ENCODE measurements at regions not wholly inside any gene's neighbourhood (a gene's known extent, or its start where the extent isn't known, plus 50 kb on each side); places are given as distances from the start of the nearest gene placed in this dataset.

DNA sequence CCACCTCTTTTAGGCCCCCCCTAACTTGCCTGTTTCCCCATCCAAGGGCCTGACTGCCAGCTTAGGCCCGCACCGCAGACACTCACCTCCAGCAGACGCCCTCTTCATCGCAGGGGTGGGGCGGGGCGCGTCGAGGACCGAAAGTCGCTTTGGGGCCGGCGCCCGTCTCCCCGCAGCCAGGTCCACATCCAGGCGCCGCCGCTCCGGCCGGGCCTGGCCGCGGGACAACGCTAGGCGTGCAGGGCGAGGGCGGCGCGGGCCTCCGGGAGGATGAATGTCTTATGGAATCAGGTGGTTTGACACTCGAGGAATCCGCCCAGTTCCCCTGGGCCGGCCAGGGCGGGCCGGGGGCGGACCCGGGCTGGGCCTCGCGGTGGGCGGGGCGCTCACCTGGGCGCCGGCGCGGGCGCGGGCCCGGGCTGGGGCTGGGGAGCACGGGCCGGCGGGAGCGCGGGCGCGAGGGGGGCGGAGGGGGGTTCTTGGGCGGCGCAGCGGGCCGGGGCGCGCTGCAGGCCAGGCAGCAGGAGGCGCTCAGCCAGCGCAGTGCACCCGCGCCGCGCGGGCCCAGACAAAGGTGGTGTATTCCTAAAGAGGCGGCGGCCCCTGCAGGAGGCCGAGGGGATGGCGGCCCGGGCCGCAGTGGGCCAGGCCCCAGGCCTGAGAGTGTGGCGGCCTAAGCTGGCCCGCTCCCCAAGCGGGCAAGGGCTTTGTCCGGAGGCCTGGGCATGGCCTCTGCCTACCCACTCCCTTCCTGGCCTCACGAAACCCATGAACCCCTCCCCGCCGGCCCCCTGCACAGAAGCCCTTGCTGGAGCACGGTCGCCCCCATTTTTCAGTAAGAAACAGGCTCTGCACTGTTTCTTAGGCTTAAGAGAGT lies 177.6 kb downstream of the IGLL1 start (continued):
- TF ChIP-seq, protein P1, sequence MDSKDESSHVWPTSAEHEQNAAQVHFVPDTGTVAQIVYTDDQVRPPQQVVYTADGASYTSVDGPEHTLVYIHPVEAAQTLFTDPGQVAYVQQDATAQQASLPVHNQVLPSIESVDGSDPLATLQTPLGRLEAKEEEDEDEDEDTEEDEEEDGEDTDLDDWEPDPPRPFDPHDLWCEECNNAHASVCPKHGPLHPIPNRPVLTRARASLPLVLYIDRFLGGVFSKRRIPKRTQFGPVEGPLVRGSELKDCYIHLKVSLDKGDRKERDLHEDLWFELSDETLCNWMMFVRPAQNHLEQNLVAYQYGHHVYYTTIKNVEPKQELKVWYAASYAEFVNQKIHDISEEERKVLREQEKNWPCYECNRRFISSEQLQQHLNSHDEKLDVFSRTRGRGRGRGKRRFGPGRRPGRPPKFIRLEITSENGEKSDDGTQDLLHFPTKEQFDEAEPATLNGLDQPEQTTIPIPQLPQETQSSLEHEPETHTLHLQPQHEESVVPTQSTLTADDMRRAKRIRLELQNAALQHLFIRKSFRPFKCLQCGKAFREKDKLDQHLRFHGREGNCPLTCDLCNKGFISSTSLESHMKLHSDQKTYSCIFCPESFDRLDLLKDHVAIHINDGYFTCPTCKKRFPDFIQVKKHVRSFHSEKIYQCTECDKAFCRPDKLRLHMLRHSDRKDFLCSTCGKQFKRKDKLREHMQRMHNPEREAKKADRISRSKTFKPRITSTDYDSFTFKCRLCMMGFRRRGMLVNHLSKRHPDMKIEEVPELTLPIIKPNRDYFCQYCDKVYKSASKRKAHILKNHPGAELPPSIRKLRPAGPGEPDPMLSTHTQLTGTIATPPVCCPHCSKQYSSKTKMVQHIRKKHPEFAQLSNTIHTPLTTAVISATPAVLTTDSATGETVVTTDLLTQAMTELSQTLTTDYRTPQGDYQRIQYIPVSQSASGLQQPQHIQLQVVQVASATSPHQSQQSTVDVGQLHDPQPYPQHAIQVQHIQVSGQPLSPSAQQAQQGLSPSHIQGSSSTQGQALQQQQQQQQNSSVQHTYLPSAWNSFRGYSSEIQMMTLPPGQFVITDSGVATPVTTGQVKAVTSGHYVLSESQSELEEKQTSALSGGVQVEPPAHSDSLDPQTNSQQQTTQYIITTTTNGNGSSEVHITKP (CRISPR knock-in tag; IDR thresholded peaks at IDR 0.05; ENCODE audit: low read depth) = no peak
- no peak for TF ChIP-seq ZSCAN20 (CRISPR knock-in tag; IDR thresholded peaks at IDR 0.05; ENCODE audit: borderline replicate concordance)
- TF ChIP-seq ATF7-NPFF (CRISPR knock-in tag; IDR thresholded peaks at IDR 0.05; ENCODE audit: low read depth) = 0 out of 2 replicates have a peak, but pooled peaks have one; percentile 17
- TF ChIP-seq JUN (CRISPR knock-in tag; IDR thresholded peaks at IDR 0.05) = no peak
- TF ChIP-seq, protein P2, sequence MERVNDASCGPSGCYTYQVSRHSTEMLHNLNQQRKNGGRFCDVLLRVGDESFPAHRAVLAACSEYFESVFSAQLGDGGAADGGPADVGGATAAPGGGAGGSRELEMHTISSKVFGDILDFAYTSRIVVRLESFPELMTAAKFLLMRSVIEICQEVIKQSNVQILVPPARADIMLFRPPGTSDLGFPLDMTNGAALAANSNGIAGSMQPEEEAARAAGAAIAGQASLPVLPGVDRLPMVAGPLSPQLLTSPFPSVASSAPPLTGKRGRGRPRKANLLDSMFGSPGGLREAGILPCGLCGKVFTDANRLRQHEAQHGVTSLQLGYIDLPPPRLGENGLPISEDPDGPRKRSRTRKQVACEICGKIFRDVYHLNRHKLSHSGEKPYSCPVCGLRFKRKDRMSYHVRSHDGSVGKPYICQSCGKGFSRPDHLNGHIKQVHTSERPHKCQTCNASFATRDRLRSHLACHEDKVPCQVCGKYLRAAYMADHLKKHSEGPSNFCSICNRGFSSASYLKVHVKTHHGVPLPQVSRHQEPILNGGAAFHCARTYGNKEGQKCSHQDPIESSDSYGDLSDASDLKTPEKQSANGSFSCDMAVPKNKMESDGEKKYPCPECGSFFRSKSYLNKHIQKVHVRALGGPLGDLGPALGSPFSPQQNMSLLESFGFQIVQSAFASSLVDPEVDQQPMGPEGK (CRISPR knock-in tag; IDR thresholded peaks at IDR 0.05) = peak; percentile 39; the same call in 1 of the 2 replicates
- peak; percentile 74 for TF ChIP-seq ZFX (CRISPR knock-in tag; IDR thresholded peaks at IDR 0.05; ENCODE audit: low read depth)
- TF ChIP-seq, protein P3, sequence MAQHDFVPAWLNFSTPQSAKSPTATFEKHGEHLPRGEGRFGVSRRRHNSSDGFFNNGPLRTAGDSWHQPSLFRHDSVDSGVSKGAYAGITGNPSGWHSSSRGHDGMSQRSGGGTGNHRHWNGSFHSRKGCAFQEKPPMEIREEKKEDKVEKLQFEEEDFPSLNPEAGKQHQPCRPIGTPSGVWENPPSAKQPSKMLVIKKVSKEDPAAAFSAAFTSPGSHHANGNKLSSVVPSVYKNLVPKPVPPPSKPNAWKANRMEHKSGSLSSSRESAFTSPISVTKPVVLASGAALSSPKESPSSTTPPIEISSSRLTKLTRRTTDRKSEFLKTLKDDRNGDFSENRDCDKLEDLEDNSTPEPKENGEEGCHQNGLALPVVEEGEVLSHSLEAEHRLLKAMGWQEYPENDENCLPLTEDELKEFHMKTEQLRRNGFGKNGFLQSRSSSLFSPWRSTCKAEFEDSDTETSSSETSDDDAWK (CRISPR knock-in tag; IDR thresholded peaks at IDR 0.05) = no peak
- peak; percentile 68; the same call in 1 of the 2 replicates for TF ChIP-seq ZSCAN31 (CRISPR knock-in tag; IDR thresholded peaks at IDR 0.05; ENCODE audit: low read depth)
- no peak for TF ChIP-seq ARNT (IDR thresholded peaks at IDR 0.05)
- TF ChIP-seq, protein P4, sequence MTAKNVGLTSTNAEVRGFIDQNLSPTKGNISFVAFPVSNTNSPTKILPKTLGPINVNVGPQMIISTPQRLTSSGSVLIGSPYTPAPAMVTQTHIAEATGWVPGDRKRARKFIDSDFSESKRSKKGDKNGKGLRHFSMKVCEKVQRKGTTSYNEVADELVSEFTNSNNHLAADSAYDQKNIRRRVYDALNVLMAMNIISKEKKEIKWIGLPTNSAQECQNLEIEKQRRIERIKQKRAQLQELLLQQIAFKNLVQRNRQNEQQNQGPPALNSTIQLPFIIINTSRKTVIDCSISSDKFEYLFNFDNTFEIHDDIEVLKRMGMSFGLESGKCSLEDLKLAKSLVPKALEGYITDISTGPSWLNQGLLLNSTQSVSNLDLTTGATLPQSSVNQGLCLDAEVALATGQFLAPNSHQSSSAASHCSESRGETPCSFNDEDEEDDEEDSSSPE (CRISPR knock-in tag; IDR thresholded peaks at IDR 0.05) = 0 out of 2 replicates have a peak, but pooled peaks have one; percentile 46
- peak; percentile 35; the same call in 1 of the 2 replicates for TF ChIP-seq ZNF788 (CRISPR knock-in tag; IDR thresholded peaks at IDR 0.05; ENCODE audit: borderline replicate concordance)
